Epithelial cell of esophagus (primary cell): ENCODE measurements at regions not wholly inside any gene's neighbourhood (a gene's known extent, or its start where the extent isn't known, plus 50 kb on each side); places are given as distances from the start of the nearest gene placed in this dataset.

ENCODE experiments used
- DNase-seq: peaks from one replicate; pipeline ENCODE4 v3.0.0; 2010; ENCODE audit warnings: low read depth
- H3K4me3 ChIP-seq: 2 replicates; pipeline ENCODE4 v1.5.1; 2011; ENCODE audit warnings: mild to moderate bottlenecking, low read length, control low read depth
- CTCF ChIP-seq: IDR thresholded peaks from 2 replicates; pipeline ENCODE4 v1.5.1; 2011; ENCODE audit warnings: low read depth, mild to moderate bottlenecking, low read length, control low read depth, inconsistent platforms; ENCODE audit not compliant: insufficient read depth; ENCODE audit errors: missing control alignments

DNA sequence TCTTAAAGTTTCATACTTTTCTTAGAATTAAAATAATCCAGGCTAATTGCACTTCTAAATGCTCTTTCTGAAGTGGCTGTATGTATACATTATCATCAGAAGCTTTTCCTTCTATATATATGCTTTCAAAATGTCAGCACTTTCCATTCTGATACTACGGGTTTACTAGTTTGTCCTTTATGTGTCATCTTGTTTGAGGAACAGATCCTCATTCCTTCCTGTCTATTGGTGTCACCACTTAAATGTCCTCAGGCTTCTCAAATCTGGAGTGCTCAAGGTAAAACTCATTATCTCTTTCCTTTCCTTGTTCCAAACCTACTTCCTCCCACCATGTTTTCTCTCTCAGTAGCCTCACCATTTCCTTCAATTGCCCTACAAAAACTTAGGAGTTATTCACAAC, 236.3 kb downstream of the CSNK1G3 start:
- no peak overlapping the region for H3K4me3 ChIP-seq
- no peak for DNase-seq
- TF ChIP-seq CTCF = no peak

GRCh38 chr5:123746683-123747360, 234.8 kb downstream of the CSNK1G3 start:
- no peak for DNase-seq
- no peak overlapping the region for H3K4me3 ChIP-seq
- TF ChIP-seq CTCF = no peak

DNA sequence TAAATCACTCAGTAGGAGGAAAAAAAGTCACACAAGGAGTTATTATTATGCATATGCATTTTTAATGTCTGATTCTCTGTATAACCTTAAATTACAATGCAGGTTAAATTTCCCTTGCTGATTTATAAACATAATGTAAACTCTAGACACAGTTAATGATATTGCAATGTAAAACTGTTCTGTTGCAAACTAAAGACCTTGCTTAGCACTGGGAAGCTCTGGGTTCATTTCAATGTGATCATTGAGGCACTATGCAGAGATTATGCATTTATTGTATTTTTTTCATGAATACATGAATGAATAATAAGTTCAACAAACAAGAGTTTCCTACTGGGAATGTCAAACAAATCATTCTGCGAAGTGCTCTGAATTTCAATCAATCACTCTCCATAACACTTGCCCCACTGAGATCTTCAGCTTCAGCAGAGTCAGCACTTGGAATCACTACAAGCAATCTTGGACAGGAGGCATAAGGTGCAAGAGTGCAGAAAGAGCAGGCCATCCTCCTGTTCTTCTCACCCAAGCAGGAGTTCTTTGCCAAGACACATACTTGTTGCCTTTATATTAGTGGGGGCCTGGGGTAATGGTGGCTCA, 232.1 kb downstream of the CSNK1G3 start:
- TF ChIP-seq CTCF = no peak
- no peak overlapping the region for H3K4me3 ChIP-seq
- DNase-seq = no peak

DNA sequence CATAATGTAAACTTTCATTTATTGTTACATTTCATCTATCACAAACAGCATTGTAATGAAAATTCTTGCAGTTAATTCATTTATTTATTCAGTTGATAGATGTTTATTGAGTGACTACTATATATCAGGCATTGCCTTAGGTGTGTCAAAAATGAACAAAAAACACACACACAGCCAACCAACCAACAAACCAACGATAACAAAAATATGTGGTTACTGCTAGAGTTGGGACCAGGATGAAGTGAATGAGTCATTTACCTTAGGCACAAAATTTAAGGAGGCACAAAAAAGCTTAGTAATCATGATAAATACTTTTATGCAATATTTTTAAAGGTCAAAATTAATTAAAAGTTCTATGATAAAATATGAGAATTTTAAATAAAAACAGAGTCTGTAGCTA, 223.4 kb downstream of the CSNK1G3 start:
- H3K4me3 ChIP-seq = no peak overlapping the region
- peak; percentile 24 for DNase-seq
- TF ChIP-seq CTCF = no peak

DNA sequence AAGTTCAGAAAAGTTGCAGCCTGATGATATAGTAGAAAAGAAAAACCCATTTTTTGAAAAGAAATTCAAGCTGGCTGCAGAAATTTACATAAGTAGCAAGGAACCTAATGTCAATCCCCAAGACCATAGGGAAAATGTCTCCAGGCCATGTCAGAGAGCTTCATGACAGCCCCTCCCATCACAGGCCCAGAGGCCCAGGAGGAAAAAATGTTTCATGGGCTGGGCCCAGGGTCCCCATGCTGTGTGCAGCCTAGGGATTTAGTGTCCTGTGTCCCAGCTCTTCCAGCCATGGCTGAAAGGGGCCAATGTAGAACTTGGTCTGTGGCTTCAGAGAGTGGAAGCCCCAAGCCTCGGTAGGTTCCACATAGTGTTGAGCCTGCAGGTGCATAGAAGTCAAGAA, 220.3 kb downstream of the CSNK1G3 start:
- DNase-seq = no peak
- H3K4me3 ChIP-seq = no peak overlapping the region
- no peak for TF ChIP-seq CTCF

DNA sequence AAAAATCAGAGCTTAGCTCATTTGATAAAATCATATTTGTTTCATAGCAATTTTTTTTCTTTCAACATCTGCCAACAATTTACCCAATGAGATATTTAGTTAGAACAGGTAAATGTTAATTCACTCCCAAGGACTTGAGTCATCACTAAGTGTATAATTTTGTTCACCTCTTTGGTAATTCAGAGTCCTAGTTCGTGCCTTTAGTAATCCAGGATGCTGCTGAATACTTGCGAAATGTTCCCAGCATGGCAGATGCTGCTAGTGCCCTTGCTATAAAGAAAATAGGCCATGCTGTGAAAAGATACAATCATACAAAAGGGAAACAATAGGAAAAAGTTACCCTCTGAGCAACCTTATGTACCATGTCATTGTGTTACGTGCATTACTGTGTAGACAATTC, 210.5 kb downstream of the CSNK1G3 start:
- no peak for TF ChIP-seq CTCF
- H3K4me3 ChIP-seq = no peak overlapping the region
- peak; percentile 42 for DNase-seq
